ENCODE measurements at regions not wholly inside any gene's neighbourhood (a gene's known extent, or its start where the extent isn't known, plus 50 kb on each side); places are given as distances from the start of the nearest gene placed in this dataset.

DNA sequence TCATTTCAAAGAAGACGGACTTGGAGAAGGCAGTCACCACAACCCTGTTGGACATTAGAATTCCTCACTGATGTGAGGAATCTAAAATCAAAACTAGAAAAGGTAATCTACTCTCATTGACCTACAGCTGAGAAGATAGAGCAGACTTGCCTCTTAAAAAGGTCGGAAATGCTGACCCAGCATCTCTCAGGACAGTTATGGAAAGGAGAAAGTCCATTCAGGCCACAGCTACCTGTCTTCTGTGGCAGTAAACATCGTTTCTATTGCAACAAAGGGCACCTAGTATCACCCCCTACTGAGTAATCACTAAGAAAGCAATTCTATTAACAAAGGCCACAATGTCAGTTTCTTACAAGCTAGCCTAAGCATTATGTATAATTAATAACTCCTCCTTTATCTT is 601.7 kb downstream of the PRELID2 start:
- no peaks in the 10 kb centered on the region for H3K36me3 ChIP-seq (ENCODE audit: control insufficient read depth, insufficient read depth, low read length)
- H3K27me3 ChIP-seq (ENCODE audit: control insufficient read depth, insufficient read depth, low read length): no peaks in the 10 kb centered on the region
- no peak overlapping the region for H3K4me3 ChIP-seq (ENCODE audit: low read depth, low read length)
- H3K9ac ChIP-seq (ENCODE audit: low read depth, low read length): no peak overlapping the region
- H3K4me1 ChIP-seq (ENCODE audit: control insufficient read depth, insufficient read depth, low read length): no peaks in the 10 kb centered on the region
- H3K9me3 ChIP-seq (ENCODE audit: control insufficient read depth, insufficient read depth, low read length): no peaks in the 10 kb centered on the region

DNA sequence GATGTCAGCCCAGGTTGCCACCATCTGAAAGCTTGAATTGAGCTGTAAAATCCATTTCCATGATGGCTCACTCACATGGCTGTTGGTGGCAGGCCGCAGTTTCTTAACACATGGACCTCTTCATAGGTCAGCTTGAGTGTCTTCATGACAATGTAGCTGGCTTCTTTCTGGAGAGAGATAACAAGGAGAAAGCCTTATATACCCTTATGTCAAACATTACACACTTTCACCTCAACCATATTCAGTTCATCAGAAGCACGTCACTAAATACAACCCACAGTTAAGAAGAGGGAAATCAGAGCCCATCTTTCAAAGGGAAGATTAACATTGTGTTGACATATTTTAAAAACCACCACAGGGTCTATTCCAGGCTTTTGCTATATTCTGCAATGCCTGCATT is 604.4 kb downstream of the PRELID2 start:
- Histone ChIP-seq H3K4me3 (ENCODE audit: low read depth, low read length) (no peak overlapping the region), H3K9me3 (ENCODE audit: control insufficient read depth, insufficient read depth, low read length) (no peaks in the 10 kb centered on the region), H3K4me1 (ENCODE audit: control insufficient read depth, insufficient read depth, low read length) (no peaks in the 10 kb centered on the region), H3K9ac (ENCODE audit: low read depth, low read length) (no peak overlapping the region), H3K36me3 (ENCODE audit: control insufficient read depth, insufficient read depth, low read length) (no peaks in the 10 kb centered on the region), H3K27me3 (ENCODE audit: control insufficient read depth, insufficient read depth, low read length) (no peaks in the 10 kb centered on the region)

DNA sequence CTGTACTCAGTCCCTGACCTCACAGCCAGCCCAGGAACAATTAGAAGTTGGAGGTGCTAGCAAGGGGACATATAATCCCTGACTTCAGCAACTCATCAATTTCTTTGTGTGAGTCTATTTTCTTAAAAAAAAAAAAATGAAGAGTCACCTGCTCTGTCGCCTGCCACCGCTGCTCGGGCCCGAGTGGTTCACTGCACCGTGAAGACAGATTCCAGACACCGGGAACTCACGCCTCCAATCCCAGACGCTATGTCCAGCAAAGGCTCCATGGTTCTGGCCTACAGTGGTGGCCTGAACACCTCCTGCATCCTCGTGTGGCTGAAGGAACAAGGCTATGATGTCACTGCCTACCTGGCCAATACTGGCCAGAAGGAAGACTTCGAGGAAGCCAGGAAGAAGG is 606.6 kb downstream of the PRELID2 start:
- no peaks in the 10 kb centered on the region for H3K9me3 ChIP-seq (ENCODE audit: control insufficient read depth, insufficient read depth, low read length)
- H3K4me3 ChIP-seq (ENCODE audit: low read depth, low read length): no peak overlapping the region
- no peaks in the 10 kb centered on the region for H3K4me1 ChIP-seq (ENCODE audit: control insufficient read depth, insufficient read depth, low read length)
- no peaks in the 10 kb centered on the region for H3K36me3 ChIP-seq (ENCODE audit: control insufficient read depth, insufficient read depth, low read length)
- no peak overlapping the region for H3K9ac ChIP-seq (ENCODE audit: low read depth, low read length)
- H3K27me3 ChIP-seq (ENCODE audit: control insufficient read depth, insufficient read depth, low read length): no peaks in the 10 kb centered on the region

DNA sequence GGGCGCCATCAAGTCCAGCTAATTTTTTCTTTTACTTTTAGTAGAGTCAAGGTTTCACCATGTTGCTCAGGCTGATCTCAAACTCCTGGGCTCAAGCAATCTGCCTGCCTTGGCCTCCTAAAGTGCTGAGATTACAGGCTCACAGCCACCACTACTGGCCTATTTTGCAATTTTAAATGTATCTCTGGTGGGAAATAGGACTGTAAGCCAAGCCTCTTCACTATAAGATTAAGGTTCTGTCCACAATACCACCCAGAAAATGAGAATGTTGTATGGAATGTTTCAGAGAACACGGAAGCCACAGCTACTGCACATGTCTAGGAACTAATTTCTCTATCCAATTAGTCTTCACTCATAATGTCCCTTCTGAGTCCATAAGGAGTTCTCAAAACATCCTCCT is 607.3 kb downstream of the PRELID2 start:
- no peaks in the 10 kb centered on the region for H3K9me3 ChIP-seq (ENCODE audit: control insufficient read depth, insufficient read depth, low read length)
- H3K4me3 ChIP-seq (ENCODE audit: low read depth, low read length): no peak overlapping the region
- H3K9ac ChIP-seq (ENCODE audit: low read depth, low read length): no peak overlapping the region
- no peaks in the 10 kb centered on the region for H3K4me1 ChIP-seq (ENCODE audit: control insufficient read depth, insufficient read depth, low read length)
- H3K36me3 ChIP-seq (ENCODE audit: control insufficient read depth, insufficient read depth, low read length): no peaks in the 10 kb centered on the region
- no peaks in the 10 kb centered on the region for H3K27me3 ChIP-seq (ENCODE audit: control insufficient read depth, insufficient read depth, low read length)

DNA sequence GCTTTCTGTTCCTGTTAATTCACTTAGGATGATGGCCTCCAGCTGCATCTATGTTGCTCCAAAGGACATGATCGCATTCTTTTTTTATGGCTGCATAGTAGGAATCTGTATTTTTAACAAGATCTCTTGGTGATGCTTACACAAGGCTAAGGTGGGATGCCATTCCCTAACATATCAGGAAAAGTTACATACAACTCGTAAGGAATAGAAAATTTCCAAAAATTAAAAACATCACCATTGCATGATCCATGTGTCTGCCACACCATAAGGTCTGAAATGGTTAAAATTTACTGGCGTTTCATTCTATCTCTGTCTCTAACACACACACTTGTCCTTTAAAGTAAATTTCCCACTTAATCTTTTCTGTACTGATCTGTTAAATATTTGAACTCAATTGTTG is 608.4 kb downstream of the PRELID2 start:
- Histone ChIP-seq H3K4me1 (ENCODE audit: control insufficient read depth, insufficient read depth, low read length) (no peaks in the 10 kb centered on the region), H3K4me3 (ENCODE audit: low read depth, low read length) (no peak overlapping the region), H3K9me3 (ENCODE audit: control insufficient read depth, insufficient read depth, low read length) (no peaks in the 10 kb centered on the region), H3K36me3 (ENCODE audit: control insufficient read depth, insufficient read depth, low read length) (no peaks in the 10 kb centered on the region), H3K9ac (ENCODE audit: low read depth, low read length) (no peak overlapping the region), H3K27me3 (ENCODE audit: control insufficient read depth, insufficient read depth, low read length) (no peaks in the 10 kb centered on the region)

DNA sequence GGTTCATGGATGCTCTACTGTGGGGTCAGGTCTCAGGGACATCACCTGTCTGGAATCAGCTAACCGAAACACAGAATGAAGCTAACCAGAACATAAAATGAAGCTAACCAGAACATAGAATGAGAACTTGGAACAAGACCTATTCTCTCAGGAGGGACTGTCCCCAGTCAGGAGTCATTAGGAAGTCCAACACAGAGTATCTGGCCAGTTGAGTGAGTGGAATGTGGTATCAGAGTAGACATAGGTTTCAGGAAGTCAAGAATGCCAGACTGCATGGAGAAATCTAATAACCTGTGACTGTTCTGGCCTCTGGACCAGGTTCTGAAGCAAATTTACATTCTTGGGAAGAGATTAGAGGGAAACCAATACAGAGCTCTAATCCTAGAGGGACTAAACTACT is 609.6 kb downstream of the PRELID2 start:
- Histone ChIP-seq H3K9ac (ENCODE audit: low read depth, low read length) (no peak overlapping the region), H3K27me3 (ENCODE audit: control insufficient read depth, insufficient read depth, low read length) (no peaks in the 10 kb centered on the region), H3K9me3 (ENCODE audit: control insufficient read depth, insufficient read depth, low read length) (no peaks in the 10 kb centered on the region), H3K4me1 (ENCODE audit: control insufficient read depth, insufficient read depth, low read length) (no peaks in the 10 kb centered on the region), H3K36me3 (ENCODE audit: control insufficient read depth, insufficient read depth, low read length) (no peaks in the 10 kb centered on the region), H3K4me3 (ENCODE audit: low read depth, low read length) (no peak overlapping the region)

DNA sequence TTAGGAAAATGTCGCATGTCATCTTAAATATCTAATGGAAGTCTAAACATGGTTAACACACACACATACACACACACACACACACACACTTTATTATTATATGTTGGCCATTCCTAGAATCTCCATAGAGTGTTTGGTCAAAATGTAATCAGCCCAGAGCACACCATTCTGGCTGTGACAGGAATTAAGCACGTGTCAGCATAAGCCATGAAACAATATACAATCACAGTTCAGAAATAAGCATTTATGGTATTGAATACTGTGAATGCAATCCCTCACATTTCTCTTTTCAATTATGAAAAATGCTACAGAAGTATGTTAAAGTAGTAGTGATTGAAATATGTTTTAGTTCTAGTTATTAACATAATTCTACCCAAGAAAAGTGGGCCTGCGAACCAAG is 611.6 kb downstream of the PRELID2 start:
- H3K27me3 ChIP-seq (ENCODE audit: control insufficient read depth, insufficient read depth, low read length): no peaks in the 10 kb centered on the region
- H3K9me3 ChIP-seq (ENCODE audit: control insufficient read depth, insufficient read depth, low read length): no peaks in the 10 kb centered on the region

DNA sequence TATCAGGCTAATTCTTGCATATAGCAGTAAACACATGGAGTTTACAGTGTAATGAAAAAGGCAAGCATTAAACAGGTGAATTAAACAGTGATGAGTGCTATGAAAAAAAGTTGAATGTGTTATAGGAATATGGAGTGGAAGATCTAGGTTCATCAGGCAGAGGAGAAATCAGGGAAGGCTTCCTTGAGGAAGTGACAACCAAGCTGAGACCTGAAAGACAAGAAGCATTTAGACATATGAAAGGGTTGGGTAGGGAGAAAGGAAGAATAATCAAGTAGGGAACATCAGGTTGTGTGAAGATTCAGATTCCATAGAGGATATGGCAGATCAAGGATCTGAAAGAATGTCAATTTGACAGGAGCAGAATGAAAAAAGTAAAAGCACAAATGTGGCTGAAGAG is 612.5 kb downstream of the PRELID2 start:
- no peaks in the 10 kb centered on the region for H3K36me3 ChIP-seq (ENCODE audit: control insufficient read depth, insufficient read depth, low read length)
- H3K4me3 ChIP-seq (ENCODE audit: low read depth, low read length): no peak overlapping the region
- H3K9ac ChIP-seq (ENCODE audit: low read depth, low read length): no peak overlapping the region
- no peaks in the 10 kb centered on the region for H3K4me1 ChIP-seq (ENCODE audit: control insufficient read depth, insufficient read depth, low read length)
- no peaks in the 10 kb centered on the region for H3K9me3 ChIP-seq (ENCODE audit: control insufficient read depth, insufficient read depth, low read length)
- H3K27me3 ChIP-seq (ENCODE audit: control insufficient read depth, insufficient read depth, low read length): no peaks in the 10 kb centered on the region

More for the DNA sequence above, 611.6 kb downstream of the PRELID2 start:
- H3K4me1 ChIP-seq (ENCODE audit: control insufficient read depth, insufficient read depth, low read length): no peaks in the 10 kb centered on the region
- H3K4me3 ChIP-seq (ENCODE audit: low read depth, low read length): no peak overlapping the region
- H3K36me3 ChIP-seq (ENCODE audit: control insufficient read depth, insufficient read depth, low read length): no peaks in the 10 kb centered on the region
- no peak overlapping the region for H3K9ac ChIP-seq (ENCODE audit: low read depth, low read length)

DNA sequence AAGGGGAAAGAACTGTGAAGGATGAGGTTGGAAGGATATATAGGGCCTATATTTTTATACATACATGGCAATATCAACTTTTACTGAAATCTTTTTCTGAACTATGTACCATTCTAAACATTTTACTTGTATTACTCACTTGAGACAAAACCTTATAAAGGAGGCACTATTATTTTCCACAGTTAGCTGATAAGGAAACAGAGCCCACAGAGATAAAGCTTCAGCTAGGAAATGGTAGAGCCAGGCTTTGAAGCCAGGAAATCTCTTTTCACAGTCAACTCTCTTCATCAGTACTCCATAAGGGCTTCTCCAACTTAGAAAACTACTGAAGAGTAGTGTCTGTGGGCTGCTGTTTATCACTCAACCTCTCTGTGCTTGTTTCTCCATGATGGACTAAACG is 613.7 kb downstream of the PRELID2 start:
- Histone ChIP-seq H3K4me1 (ENCODE audit: control insufficient read depth, insufficient read depth, low read length) (no peaks in the 10 kb centered on the region), H3K9ac (ENCODE audit: low read depth, low read length) (no peak overlapping the region), H3K36me3 (ENCODE audit: control insufficient read depth, insufficient read depth, low read length) (no peaks in the 10 kb centered on the region), H3K9me3 (ENCODE audit: control insufficient read depth, insufficient read depth, low read length) (no peaks in the 10 kb centered on the region), H3K27me3 (ENCODE audit: control insufficient read depth, insufficient read depth, low read length) (no peaks in the 10 kb centered on the region), H3K4me3 (ENCODE audit: low read depth, low read length) (no peak overlapping the region)

DNA sequence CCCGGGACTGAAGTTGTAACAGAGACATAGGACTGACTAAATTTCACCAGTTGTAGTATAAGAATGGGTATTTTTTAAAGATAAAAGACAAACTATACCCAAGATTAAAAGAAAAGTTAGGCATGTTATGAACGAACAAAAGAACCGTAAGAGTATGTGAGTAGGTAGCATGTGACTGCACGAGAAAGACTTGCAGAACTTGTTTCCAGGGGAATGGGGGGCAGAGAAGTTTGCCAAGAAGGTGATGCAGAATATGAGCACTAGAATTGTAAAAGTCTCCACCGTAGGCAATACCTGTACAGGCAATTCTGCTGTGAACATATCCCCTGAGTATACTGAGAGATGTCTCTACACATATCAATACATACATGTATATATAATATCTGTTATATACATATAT is 614.7 kb downstream of the PRELID2 start:
- H3K9me3 ChIP-seq (ENCODE audit: control insufficient read depth, insufficient read depth, low read length): no peaks in the 10 kb centered on the region
- H3K4me1 ChIP-seq (ENCODE audit: control insufficient read depth, insufficient read depth, low read length): no peaks in the 10 kb centered on the region

DNA sequence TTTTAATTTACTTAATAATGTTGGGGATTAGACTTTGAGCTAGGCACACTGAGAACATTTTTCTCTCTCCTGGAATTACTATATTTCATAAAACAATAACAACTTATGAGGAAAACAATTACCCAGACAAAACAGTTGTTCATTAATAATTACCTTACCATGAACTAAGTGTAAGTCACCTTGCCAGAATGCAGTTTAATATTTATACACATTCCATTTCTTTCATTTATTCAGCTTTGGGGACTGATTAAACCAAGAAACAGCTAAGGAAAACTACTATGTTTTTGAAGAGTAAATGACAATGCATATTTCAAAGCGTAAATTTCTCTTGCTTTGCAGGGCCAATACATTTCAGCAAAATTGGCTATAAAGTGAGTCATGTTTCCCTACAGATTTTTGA is 616.2 kb downstream of the PRELID2 start:
- Histone ChIP-seq H3K36me3 (ENCODE audit: control insufficient read depth, insufficient read depth, low read length) (no peaks in the 10 kb centered on the region), H3K4me3 (ENCODE audit: low read depth, low read length) (no peak overlapping the region), H3K9me3 (ENCODE audit: control insufficient read depth, insufficient read depth, low read length) (no peaks in the 10 kb centered on the region), H3K27me3 (ENCODE audit: control insufficient read depth, insufficient read depth, low read length) (no peaks in the 10 kb centered on the region), H3K9ac (ENCODE audit: low read depth, low read length) (no peak overlapping the region), H3K4me1 (ENCODE audit: control insufficient read depth, insufficient read depth, low read length) (no peaks in the 10 kb centered on the region)

More for the DNA sequence above, 614.7 kb downstream of the PRELID2 start:
- H3K4me3 ChIP-seq (ENCODE audit: low read depth, low read length): no peak overlapping the region
- no peaks in the 10 kb centered on the region for H3K36me3 ChIP-seq (ENCODE audit: control insufficient read depth, insufficient read depth, low read length)
- H3K27me3 ChIP-seq (ENCODE audit: control insufficient read depth, insufficient read depth, low read length): no peaks in the 10 kb centered on the region
- no peak overlapping the region for H3K9ac ChIP-seq (ENCODE audit: low read depth, low read length)

DNA sequence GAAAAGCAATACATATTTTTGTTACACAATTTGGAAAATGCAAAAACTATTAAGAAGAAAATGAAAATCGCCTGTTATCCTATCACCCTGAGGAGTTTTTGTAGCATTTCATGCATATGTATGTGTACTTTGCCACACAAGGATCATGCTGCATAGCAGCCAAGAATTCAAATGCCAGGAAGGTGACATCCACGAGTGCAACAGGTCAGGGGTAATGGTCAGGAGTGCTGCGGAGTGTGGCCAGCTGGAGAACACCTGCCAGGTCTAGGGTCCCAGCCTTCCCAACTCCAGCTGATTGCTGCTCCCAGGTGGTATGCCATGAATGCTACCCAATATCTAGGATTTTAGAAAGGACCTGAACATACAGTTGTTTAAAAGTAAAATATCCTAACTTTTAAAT is 617.1 kb downstream of the PRELID2 start:
- H3K27me3 ChIP-seq (ENCODE audit: control insufficient read depth, insufficient read depth, low read length): no peaks in the 10 kb centered on the region
- H3K4me1 ChIP-seq (ENCODE audit: control insufficient read depth, insufficient read depth, low read length): no peaks in the 10 kb centered on the region
- H3K4me3 ChIP-seq (ENCODE audit: low read depth, low read length): no peak overlapping the region
- H3K9me3 ChIP-seq (ENCODE audit: control insufficient read depth, insufficient read depth, low read length): no peaks in the 10 kb centered on the region
- H3K9ac ChIP-seq (ENCODE audit: low read depth, low read length): no peak overlapping the region
- H3K36me3 ChIP-seq (ENCODE audit: control insufficient read depth, insufficient read depth, low read length): no peaks in the 10 kb centered on the region

DNA sequence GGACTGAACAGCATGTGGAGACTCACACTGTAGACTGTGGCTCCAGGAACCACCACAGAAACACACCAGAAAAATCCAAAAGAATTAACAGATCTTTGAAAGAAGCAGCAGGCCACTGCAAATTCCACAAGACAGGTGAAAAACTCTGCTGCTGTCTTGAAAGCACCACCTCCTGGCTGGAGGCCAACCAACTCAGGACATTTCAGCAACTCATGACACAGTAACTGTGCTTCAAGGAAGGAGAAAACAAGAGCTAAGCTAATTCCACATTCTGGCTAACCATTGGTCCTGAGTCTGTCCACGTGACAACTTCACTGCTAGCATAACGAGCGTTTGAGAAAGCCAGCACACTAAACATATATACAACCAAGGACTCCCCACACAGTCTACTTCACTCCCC is 625.1 kb downstream of the PRELID2 start:
- no peaks in the 10 kb centered on the region for H3K27me3 ChIP-seq (ENCODE audit: control insufficient read depth, insufficient read depth, low read length)
- H3K9ac ChIP-seq (ENCODE audit: low read depth, low read length): no peak overlapping the region
- H3K9me3 ChIP-seq (ENCODE audit: control insufficient read depth, insufficient read depth, low read length): no peaks in the 10 kb centered on the region
- H3K36me3 ChIP-seq (ENCODE audit: control insufficient read depth, insufficient read depth, low read length): no peaks in the 10 kb centered on the region
- no peaks in the 10 kb centered on the region for H3K4me1 ChIP-seq (ENCODE audit: control insufficient read depth, insufficient read depth, low read length)
- no peak overlapping the region for H3K4me3 ChIP-seq (ENCODE audit: low read depth, low read length)
